ENCODE measurements at regions not wholly inside any gene's neighbourhood (a gene's known extent, or its start where the extent isn't known, plus 50 kb on each side); places are given as distances from the start of the nearest gene placed in this dataset.
"Not testable (repeated sequence)": the region's sequence is repeated elsewhere in the genome, so short reads cannot be mapped to it uniquely, and the experiment has no call there.

GRCh38 chr13:74246487-74246886 lies 112.3 kb upstream of the KLF12 start:
- DNase-seq (peak in 3 of 5 donors; percentile 15 to 40 (median 37)), FAIRE-seq (no peak)

GRCh38 chr13:74243637-74244526 lies 109.7 kb upstream of the KLF12 start:
- Histone ChIP-seq H3K27ac (ENCODE audit: low read depth in 2 of 2, low read length in 2 of 2) (no peak overlapping the region), H3K9me3 (ENCODE audit: control insufficient read depth in 2 of 3, insufficient read depth in 1 of 3, low read length in 3 of 3) (no peaks in the 10 kb centered on the region), H3K4me3 (ENCODE audit: low read length in 3 of 3) (no peak overlapping the region), H3K36me3 (ENCODE audit: control insufficient read depth in 2 of 3, insufficient read depth in 3 of 3, low read length in 3 of 3) (no peaks in the 10 kb centered on the region), H3K4me1 (ENCODE audit: control insufficient read depth in 2 of 3, insufficient read depth in 2 of 3, low read depth in 1 of 3, low read length in 3 of 3) (no peaks in the 10 kb centered on the region), H3K9ac (ENCODE audit: low read length in 3 of 3) (no peak overlapping the region), H3K27me3 (ENCODE audit: control insufficient read depth, insufficient read depth, low read length) (no peaks in the 10 kb centered on the region)
- FAIRE-seq (no peak), DNase-seq (no peak)
- intact Hi-C loops (cut with DNase I) = no loop called here
- TF ChIP-seq CTCF (IDR thresholded peaks at IDR 0.05; ENCODE audit: borderline replicate concordance, extremely low read depth, insufficient read depth) = no peak

More at GRCh38 chr13:74246487-74246886, 112.3 kb upstream of the KLF12 start:
- no peak for TF ChIP-seq CTCF (IDR thresholded peaks at IDR 0.05; ENCODE audit: borderline replicate concordance, extremely low read depth, insufficient read depth)
- H3K9ac ChIP-seq (ENCODE audit: low read length in 3 of 3) = no peak overlapping the region
- H3K4me3 ChIP-seq (ENCODE audit: low read length in 3 of 3) = no peak overlapping the region
- H3K27ac ChIP-seq (ENCODE audit: low read depth in 2 of 2, low read length in 2 of 2) = no peak overlapping the region
- intact Hi-C loops (cut with DNase I) = no loop called here
- H3K4me1 ChIP-seq (ENCODE audit: control insufficient read depth in 2 of 3, insufficient read depth in 2 of 3, low read depth in 1 of 3, low read length in 3 of 3) = no peaks in the 10 kb centered on the region
- H3K36me3 ChIP-seq (ENCODE audit: control insufficient read depth in 2 of 3, insufficient read depth in 3 of 3, low read length in 3 of 3) = no peaks in the 10 kb centered on the region
- no peaks in the 10 kb centered on the region for H3K27me3 ChIP-seq (ENCODE audit: control insufficient read depth, insufficient read depth, low read length)
- H3K9me3 ChIP-seq (ENCODE audit: control insufficient read depth in 2 of 3, insufficient read depth in 1 of 3, low read length in 3 of 3) = no peaks in the 10 kb centered on the region

- H3K4me3 ChIP-seq (ENCODE audit: low read length in 3 of 3); DNase-seq; FAIRE-seq; H3K27me3 ChIP-seq (ENCODE audit: control insufficient read depth, insufficient read depth, low read length); H3K9ac ChIP-seq (ENCODE audit: low read length in 3 of 3); H3K9me3 ChIP-seq (ENCODE audit: control insufficient read depth in 2 of 3, insufficient read depth in 1 of 3, low read length in 3 of 3); intact Hi-C loops (cut with DNase I); H3K36me3 ChIP-seq (ENCODE audit: control insufficient read depth in 2 of 3, insufficient read depth in 3 of 3, low read length in 3 of 3); H3K4me1 ChIP-seq (ENCODE audit: control insufficient read depth in 2 of 3, insufficient read depth in 2 of 3, low read depth in 1 of 3, low read length in 3 of 3); H3K27ac ChIP-seq (ENCODE audit: low read depth in 2 of 2, low read length in 2 of 2): not testable (repeated sequence)
Measured at GRCh38 chr13:74241343-74241742, 107.1 kb upstream of the KLF12 start.

- no peak overlapping the region for H3K4me3 ChIP-seq (ENCODE audit: low read length in 3 of 3)
- no peaks in the 10 kb centered on the region for H3K27me3 ChIP-seq (ENCODE audit: control insufficient read depth, insufficient read depth, low read length)
- peaks cover 0 to 5% (median 0%) of the 10 kb centered on the region in 3 donors for H3K4me1 ChIP-seq (ENCODE audit: control insufficient read depth in 2 of 3, insufficient read depth in 2 of 3, low read depth in 1 of 3, low read length in 3 of 3)
- no peaks in the 10 kb centered on the region for H3K9me3 ChIP-seq (ENCODE audit: control insufficient read depth in 2 of 3, insufficient read depth in 1 of 3, low read length in 3 of 3)
- no peak for TF ChIP-seq CTCF (IDR thresholded peaks at IDR 0.05; ENCODE audit: borderline replicate concordance, extremely low read depth, insufficient read depth)
- intact Hi-C loops (cut with DNase I) = no loop called here
- DNase-seq (no peak), FAIRE-seq (no peak)
- no peaks in the 10 kb centered on the region for H3K36me3 ChIP-seq (ENCODE audit: control insufficient read depth in 2 of 3, insufficient read depth in 3 of 3, low read length in 3 of 3)
- no peak overlapping the region for H3K27ac ChIP-seq (ENCODE audit: low read depth in 2 of 2, low read length in 2 of 2)
- H3K9ac ChIP-seq (ENCODE audit: low read length in 3 of 3) = no peak overlapping the region
Measured at GRCh38 chr13:74230984-74231501, 96.8 kb upstream of the KLF12 start.
